Stimulated activated CD4-positive, alpha-beta T cell treated with anti-CD3 and anti-CD28 coated beads, TNF-alpha, amount 100 ng/mL, for 1 hour (primary cell): ENCODE measurements at regions not wholly inside any gene's neighbourhood (a gene's known extent, or its start where the extent isn't known, plus 50 kb on each side); places are given as distances from the start of the nearest gene placed in this dataset.
"Not testable (repeated sequence)": the region's sequence is repeated elsewhere in the genome, so short reads cannot be mapped to it uniquely, and the experiment has no call there.

Source experiments
- DNase-seq, 3 donors: peaks; one replicate each; pipeline ENCODE4 v3.0.0-alpha.2; 2020; ENCODE audit warnings: low read depth in 3 of 3, low spot score in 1 of 3

DNA sequence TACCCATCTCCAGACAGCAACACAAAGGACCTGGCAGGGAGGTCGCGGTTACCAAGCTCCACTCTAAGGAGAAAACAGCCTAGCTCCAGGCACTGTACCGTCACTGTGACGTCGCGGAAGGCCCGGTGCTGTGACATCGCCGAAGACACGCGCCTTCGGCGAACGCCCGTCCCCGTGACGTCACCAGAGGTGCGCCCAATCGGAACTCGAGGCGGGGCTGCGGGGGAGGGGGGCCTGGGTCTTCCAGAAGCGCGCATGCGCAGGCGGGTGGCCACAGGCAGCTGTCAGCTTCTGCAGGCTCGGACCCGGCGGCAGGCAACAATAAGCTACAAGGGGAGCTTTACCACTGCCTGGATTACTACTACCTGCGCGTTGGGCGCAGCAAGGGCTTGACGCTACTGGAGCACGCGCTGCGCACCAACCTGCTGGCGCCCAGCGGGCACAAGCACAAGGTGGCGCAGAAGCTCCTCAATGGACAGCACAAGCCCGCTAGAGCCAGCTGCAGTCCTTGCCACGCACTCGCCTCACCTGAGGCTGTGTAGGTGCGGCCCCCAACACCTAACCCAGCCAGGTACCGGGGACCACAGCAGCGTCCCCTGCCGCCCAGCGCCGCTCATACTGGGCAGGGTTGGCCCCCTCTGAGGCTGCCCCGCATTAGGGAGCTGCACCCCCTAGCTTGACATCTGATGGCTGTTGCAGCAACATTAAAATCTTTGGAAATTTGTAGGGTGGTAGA, 208.4 kb downstream of the TPST1 start:
- DNase-seq: peak; percentile 50 to 67 (median 66)

DNA sequence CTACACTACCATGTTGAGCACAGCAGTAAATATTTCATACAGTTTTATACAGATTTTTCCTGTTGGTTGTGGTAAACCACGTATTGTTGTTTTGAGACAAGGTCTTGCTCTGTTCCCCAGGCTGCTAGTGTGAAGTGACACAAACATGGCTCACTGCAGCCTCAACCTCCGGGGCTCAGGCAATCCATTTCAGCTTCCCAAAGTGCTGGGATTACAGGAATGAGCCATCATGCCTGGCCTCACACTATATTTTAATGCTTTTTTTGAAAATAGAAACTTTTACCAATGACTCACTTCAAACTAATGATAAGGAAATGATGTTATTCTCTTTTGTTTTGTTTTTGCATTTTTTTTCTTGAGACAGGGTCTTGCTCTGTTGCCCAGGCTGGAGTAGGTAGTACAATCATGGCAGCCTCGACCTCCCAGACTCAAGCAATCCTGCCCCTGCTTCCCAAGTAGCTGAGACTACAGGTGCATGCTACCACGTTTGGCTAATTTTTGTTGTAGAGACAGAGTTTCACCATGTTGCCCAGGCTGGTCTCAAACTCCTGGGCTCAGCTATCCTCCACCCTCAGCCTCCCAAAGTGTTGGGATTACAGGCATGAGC, 210.6 kb downstream of the TPST1 start:
- no peak for DNase-seq

DNA sequence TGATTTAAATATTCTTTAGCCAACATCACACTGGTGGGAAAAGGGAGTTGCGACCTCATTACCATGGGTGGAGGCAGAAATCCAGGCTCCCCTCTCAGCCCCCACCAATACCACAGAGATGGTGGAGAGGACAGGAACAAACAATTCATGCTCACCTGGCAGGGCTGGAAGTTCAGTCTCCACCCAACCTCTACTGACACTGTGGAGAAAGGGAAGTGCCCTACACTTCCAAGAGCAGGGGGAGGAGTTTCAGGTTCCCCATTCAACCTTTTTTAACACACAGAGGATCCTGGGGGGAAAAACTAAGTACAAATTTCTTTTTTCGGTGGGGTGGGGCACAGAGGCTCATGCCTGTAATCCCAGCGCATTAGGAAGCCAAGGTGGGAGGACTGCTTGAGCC, 210.1 kb upstream of the KCTD7 start:
- DNase-seq: no peak

DNA sequence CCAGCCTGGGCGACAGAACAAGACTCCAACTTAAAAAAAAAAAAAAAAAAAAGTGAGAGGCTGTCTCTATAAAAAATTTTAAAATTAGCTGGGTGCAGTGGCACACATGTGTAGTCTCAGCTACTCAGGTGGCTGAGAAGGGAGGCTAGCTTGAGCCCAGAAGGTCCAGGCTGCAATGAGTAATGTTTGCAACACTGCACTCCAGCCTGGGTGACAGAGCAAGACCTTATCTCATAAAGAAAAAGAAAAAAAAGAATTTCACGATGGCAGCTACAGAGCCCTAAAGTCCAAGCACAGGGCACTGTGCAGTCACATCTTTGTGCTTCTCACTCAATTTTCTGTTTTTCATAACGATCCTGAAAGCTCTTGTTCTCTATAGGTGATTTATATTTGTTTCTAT, 209.5 kb upstream of the KCTD7 start:
- no peak for DNase-seq

DNA sequence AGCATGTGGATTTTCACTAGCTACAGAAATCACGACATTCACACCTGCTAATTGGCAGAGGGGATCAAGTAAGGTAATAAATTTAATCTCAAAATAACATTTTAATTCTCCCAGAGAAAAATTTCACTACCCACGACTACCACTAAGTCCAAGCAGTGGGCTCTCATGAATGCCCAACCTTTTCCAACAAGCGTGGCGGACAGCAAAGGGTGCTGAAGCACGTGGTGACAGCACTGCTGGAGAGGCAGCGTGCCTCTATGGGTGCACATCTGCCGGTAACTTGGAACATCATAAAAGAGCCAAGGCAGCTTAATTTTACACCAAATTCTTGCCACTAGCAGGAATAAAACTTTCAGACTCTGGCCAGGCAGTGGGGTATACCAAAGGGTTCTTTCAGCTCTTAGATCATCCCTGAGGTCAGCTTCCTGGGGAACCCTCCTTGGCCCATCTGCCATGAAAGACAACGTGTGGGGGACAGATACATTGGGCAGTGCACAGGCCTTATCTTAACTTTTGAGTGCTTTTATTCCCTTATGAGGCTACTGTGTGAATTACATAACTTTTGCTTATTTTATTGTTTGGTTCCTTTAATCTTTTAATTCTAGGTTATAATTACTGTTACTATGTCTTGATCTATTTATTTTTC, 206.7 kb upstream of the KCTD7 start:
- DNase-seq: no peak

DNA sequence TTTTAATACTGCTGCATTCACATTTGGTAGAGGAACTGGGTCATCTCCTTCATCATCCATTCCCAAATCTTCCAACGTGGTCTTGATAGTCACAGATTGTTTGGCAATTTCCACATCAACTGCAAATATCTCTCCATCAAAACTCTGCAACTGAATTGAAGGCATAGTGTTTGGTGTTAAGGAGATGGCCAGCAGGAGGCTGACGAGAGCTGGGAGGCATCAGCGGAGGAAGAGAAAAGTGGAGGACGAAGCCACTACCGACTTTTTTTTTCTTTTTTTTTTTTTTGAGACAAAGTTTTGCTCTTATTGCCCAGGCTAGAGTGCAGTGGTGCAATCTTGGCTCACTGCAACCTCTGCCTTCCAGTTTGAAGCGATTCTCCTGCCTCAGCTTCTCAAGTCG, 205.0 kb upstream of the KCTD7 start:
- no peak for DNase-seq

DNA sequence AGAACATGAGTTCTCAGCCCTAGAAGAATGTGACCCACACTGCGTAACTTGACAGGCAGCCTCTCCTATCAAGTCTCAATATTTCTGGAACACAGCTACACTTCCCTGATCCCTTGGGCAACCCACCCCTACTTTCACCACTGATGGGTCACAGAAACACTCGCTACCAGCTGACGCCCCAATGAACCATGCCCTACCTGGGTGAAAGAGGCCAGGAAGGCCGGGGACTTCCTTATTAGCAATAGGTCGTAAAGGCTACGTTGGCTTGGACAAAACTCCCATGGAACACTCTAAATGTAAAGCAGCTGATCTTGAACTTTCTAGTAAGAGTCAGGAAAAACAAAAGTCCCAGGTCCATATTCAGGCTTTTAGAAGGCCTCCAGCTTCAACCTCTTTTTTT, 202.3 kb upstream of the KCTD7 start:
- no peak for DNase-seq

DNA sequence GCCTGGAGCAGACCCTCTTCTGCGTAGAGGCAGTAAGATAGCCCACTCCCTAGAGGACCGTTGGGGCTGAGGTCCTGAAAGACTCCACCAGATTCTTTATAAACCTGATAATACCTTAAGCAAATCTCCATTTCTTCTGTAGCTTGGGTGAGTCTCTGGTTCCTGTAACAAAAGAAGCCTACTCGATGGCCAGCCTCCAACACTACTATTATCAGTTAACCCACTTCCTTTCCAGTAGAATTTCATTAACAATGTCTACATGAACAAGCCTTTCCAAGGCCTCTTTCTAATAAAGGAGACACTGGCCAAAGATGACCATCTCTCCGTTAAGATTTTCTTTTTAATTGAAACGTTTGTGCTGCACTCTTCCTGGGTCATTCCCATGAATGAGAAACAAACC, 201.7 kb upstream of the KCTD7 start:
- no peak for DNase-seq

DNA sequence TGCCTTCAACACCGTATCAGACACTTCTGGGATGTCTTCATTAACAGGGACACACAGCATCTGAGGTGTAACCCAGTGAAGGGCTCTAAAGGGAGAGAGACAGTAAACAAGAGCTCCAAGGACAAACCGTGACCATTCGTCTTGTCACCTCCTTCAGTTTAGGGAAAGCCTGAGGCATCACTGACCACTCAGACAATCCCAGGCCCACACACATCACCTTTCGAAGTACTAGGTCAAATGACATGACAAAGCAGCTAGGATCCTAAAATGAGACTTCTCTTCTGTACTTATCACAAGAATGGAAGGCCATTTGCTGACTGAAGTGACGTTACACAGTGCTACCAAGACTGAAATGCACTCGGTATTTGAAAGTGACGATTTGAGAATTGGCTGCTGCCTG, 200.7 kb upstream of the KCTD7 start:
- no peak for DNase-seq

DNA sequence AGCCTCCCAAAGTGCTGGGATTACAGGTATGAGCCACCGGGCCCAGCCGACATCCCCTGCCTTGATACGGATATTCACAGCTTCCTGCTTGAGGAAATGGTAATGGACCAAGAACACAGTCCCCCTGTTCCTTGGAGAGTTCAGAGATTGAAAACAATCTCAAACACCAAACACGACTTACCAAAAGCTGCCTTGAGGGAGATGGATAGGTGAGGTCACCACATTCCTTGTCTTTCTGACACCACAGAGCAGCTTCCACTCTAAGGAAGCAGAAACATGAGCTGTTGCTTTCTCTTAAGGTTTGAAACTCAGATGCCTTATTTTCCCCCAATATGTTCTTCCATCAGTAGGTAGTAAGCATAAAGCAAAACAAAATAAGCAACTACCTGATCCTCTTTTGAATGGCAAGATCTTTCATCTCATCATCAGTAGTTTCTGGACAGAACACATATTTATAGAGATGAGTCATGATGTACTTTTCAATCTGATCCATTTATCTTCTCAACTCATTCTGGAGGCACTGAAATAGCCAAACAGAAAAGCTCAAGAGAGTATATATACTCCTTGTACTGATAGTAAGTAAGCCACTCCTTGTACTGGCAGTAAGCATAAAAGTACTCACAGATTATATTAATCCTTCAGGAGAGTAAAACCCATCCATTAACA, 199.1 kb upstream of the KCTD7 start:
- no peak for DNase-seq

DNA sequence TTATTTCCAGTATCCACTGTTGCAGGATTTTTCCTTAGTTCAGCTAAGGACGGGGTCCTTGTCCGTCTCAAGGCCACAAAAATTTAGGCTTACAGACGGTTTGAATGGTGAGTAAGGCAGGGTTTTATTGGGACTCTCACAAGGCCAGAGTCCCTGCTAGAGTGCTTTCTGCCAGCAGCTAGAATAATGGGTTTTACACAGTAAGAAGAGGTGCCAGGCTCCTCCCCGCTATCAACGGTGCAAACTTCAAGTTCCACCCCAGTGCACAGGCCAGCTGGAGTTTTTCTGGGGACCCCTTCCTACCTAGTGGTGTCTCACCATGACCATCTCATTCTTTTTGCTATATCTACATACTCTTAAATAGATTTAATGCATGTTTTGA, 198.5 kb upstream of the KCTD7 start:
- no peak for DNase-seq

DNA sequence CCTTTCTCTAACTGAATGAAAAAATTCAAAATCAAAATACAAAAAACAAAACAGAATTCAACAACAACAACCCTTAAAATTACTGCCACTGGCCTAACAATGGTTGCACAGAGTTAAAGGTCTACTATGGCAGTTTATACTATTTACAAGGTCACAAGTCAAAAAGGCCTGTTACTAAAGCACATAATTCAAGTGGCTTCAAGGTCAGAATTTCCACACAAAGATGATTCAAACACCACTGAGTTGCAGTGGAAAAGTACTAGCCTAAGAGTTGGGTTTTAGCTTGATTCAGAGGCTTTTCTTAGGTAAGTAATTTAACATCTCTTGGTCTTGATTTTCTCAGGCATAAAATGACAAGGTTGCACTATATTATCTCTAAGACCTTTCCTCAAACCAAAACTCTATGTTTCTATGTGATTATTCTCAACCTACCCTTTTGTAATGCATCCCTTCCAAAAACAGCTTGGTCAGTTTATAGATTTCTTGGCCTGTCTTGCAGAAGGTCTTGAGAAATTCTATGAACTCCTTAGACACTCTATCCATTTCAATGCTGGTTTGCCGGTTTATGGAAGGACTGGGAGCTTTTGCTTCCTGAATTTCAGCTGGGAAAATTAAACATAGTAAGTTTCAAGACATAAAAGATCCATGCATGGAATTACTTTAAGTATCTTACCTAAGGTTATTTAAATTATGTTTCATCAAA, 189.8 kb upstream of the KCTD7 start:
- DNase-seq: not testable (repeated sequence)

DNA sequence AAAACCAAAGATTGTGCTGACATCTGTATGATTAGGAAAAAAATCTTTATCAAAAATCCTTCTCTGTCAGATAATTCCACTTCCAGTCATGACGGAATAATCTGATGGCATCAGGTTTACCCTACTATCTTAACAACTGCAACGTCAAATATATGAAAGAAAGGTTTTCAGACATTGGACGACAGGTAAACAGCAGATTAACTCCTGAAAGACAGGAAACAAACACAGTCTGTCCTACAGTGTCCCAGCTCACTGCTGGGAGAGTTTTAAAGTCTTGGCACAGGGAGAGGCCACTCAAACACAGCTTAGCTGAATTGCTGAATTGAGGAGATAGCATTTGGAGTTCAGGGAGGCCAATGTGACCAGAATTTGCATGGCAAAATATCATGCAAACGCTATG, 186.3 kb upstream of the KCTD7 start:
- no peak for DNase-seq

DNA sequence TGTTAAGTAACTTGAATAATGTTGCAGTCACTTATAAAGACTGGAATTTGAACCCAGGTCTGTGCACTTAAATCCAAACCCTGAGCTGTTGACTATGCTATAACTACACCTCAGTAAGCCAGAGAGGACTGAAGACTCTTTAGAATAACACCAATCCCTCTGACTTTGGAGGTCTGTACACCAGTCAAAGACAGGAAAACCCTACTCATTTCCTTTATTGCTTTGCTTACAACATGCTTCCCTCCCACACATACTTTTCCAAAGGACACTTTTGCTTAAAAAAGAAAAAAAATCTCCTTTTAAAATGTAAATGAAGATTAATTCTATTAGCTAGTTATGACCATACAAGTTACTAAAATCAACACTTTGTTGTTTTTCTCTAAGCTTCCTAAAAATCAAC, 184.7 kb upstream of the KCTD7 start:
- no peak for DNase-seq

DNA sequence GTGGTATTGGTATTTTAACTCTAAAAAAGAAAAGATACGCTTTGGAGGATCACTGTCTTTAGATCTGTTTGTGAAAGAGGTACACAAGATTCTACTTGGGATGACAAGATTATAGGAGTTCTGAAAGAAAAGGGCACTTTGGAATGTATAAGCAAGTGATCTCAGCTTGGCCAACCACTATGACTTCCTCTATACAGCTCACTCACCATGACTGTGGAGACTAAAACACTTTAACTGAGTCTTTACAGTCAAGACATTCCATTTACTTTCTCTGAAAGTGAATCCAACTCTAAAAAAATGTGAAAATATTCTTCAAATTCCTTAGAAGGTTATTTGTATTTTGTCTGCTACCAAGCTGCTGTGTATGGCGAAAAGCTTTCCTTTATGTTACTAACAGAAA, 181.7 kb upstream of the KCTD7 start:
- not testable (repeated sequence) for DNase-seq

DNA sequence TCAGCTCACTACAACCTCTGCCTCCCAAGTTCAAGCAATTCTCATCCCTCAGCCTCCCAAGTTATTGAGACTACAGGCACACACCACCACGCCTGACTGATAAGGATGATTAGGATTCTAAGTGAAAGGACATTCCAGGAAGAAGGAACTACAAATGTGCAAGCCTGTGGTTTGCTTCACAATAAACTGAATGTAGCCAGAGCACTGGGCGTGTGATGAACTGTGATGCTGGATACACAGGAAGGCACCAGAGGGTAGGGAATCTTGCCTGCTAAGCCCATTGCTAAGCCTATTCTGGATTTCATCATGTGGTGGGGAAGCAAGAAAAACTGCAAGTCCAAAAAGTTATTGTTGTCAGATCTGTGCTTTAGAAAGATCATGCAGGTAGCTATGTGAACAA, 177.9 kb upstream of the KCTD7 start:
- not testable (repeated sequence) for DNase-seq

DNA sequence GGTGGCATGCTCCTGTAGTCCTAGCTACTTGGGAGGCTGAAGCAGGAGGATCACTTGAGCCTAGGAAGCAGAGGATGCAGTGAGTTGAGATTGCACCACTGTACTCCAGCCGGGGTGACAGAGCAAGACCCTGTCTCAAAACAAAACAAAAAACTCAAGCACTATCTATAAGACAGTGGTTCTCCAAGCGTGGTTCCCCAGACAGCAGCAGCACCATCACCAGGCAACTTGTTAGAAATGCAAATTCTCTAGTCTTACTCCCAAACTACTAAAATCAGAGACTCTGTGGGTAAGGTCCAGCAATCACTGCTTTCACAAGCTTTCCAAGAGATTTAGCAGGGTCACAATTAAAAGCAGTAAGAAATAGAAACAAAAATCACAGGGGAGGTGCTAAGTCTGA, 177.0 kb upstream of the KCTD7 start:
- DNase-seq: not testable (repeated sequence)

DNA sequence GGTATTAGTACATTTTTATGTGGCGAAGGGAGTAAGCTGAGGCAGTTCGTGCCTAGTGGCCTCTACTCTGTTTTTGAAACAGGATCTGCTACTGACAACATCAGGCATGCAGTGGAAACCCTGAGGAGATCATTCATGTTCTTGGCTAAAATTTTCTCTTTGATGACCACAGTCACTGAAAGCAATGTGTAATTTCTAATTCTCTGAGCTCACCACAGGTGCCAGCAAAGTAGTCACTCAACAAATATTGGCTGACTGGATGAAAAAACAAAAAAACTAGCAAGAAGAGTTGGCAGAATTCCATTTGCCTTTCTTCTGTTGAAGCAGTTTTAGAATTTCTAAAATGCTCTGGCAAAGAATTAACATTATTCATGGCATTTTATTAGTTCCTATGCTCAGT, 176.5 kb upstream of the KCTD7 start:
- no peak for DNase-seq

DNA sequence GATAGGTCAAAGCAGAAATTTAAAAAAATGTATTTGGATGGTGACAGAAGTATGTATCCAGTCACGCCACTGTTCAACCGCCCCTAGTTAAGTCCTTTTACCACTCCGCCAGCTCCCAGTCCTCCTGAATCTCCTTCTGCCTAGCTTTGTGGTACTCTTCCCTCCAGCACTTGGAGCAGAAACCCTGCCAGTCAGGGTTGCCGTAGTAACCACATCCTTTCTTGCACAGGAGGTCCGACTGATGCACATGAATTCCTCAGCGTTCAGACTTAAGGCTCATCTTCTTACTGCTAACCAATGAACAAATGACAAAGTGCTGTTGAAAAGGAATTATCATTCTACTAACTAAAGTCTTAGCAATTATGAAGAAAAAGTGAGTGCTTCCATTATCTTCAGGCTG, 175.3 kb upstream of the KCTD7 start:
- no peak for DNase-seq

DNA sequence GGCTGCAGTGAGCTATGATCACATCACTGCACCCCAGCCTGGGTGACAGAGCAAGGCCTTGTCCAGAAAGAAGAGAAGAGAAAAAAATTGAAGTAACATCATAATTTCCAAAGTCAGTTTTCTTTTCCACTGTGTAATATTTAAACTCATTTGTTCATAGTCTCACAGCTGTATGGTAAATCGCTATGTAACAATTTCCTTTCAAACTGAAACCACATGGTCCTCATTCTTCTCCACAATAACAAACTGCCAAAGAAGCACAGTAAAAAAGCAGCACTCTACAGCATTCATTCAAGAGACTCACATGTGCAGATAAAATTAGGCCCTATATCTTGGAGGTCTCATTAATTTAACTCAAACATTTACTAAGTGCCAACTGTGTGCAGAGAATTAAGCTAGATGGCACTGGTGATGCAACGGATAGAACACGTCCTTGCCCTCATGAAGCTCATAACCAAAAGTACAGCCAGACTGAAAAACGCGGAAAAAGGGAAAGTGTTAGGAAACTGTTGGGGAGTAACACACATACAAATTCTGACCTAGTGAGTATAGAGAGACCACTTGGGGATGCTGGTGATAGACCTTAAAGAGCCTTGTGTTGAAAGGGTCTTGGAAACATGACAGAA, 174.0 kb upstream of the KCTD7 start:
- no peak for DNase-seq

DNA sequence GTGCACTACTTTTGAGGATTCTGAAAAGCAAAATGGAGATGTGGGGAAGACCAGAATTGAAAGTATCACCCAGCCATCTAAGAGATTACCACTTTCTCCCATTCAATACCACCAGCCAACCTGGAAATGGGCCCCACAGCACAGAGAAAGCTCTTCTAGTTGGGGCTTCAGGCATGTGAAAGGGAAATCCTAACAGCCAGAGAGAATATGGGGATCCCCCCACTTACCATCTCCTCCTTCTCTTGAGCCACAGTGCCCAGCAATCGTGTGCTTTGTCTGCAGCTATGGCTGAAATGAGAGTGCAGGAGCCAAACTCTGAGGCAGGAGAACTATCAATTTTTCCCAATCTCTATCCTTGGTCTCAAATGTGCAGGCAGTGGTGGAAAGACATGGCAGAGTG, 173.2 kb upstream of the KCTD7 start:
- DNase-seq: not testable (repeated sequence)
